ENCODE measurements at regions not wholly inside any gene's neighbourhood (a gene's known extent, or its start where the extent isn't known, plus 50 kb on each side); places are given as distances from the start of the nearest gene placed in this dataset.

DNA sequence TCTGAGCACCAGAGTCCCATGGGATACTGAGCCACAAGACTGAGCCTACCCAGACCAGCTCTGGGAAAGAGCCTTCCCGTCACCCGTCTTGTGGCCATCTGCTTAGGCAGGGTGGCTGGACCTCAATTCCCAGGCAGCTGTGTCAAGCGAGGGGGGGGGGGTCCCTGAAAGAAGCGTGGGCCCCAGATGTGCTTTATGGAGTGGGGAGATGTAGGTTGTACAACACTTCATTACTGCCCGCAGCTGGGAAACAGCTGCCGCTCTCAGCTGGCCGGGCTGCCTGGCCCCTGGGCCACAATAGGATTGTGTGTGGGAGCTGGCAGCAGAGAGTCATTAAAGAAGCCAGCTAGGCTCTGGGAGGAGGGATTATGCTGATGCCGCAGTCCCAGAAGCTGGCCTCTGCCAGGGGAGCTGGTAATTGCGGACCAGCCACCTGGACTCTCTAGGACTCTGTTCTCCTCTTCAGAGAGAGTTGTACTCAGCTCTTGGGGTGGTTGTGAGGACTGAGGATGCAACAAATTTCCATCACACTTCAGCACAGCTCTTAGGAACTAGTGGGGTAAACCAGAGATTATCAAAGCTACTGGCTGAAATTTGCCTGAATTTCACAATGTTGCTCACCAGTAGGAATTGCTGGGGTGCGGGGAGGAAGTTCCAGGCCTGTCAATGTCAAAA is 145.4 kb downstream of the GADD45G start:
- H3K4me1 ChIP-seq (ENCODE audit: control insufficient read depth, low read depth, low read length) = peaks cover 6% of the 10 kb centered on the region
- H3K4me3 ChIP-seq (ENCODE audit: low read length) = no peak overlapping the region
- H3K27ac ChIP-seq (ENCODE audit: low read length) = no peak overlapping the region
- H3K36me3 ChIP-seq (ENCODE audit: control insufficient read depth, low read depth, low read length) = no peaks in the 10 kb centered on the region
- no peak overlapping the region for H3K9ac ChIP-seq (ENCODE audit: low read length)
- no peaks in the 10 kb centered on the region for H3K27me3 ChIP-seq (ENCODE audit: control insufficient read depth, insufficient read depth, low read length)
- H3K9me3 ChIP-seq (ENCODE audit: control insufficient read depth, low read depth, low read length) = no peaks in the 10 kb centered on the region

DNA sequence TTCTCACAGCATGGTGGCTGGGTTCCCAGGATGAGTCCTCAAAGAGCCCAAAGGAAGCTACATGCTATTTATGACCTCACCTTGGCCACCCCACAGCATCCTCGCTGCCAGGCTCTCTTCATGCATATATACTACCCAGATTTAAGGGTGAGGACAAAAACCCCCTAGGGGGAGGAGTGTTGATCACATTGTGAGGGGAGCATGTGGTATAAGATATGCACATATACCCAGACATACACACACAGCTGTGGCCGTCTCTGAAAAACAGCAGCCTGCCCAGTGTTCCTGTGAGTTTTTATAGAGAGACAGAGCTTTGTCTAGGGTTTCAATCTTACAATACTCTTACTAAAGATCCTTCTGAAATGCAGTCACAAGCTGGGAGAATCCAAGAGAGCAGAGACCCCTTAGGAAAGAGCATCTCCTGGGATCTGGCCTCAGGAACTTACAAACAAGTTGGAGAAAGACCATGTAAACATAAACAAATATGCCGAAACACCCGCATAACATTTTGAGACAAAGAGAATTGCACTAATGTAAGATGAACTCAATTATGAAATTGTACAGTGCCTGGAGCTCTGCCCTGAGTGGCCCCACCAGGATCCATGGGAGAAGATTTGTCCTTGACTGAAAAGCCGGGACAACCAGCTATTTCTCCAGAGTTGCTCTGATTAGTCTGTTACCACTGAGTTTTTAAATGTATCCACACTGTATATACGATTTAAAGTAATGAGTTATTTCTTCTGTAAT is 146.4 kb downstream of the GADD45G start:
- H3K27ac ChIP-seq (ENCODE audit: low read length) = no peak overlapping the region
- H3K9me3 ChIP-seq (ENCODE audit: control insufficient read depth, low read depth, low read length) = no peaks in the 10 kb centered on the region
- no peaks in the 10 kb centered on the region for H3K27me3 ChIP-seq (ENCODE audit: control insufficient read depth, insufficient read depth, low read length)
- no peak overlapping the region for H3K9ac ChIP-seq (ENCODE audit: low read length)
- peaks cover 6% of the 10 kb centered on the region for H3K4me1 ChIP-seq (ENCODE audit: control insufficient read depth, low read depth, low read length)
- no peaks in the 10 kb centered on the region for H3K36me3 ChIP-seq (ENCODE audit: control insufficient read depth, low read depth, low read length)
- no peak overlapping the region for H3K4me3 ChIP-seq (ENCODE audit: low read length)

DNA sequence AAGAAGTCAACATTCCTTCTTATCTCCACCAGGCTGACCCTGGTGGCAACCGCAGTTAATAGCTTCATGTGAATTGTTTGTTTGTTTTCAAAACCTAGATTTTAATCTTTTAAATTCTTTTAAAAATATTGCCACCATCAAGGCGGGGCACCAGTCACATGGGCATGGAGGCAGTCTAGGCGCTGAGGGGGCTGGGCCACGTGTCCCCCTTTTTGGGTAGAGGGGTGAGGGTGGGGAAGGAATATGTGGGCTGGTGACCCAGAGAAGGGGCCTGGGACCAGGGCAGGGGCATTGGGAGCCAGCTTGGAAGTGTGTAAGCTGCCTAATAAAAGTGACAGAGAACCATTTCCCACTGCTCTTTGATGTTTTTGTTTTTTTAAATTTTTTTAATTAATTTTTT is 147.3 kb downstream of the GADD45G start:
- Histone ChIP-seq H3K27ac (ENCODE audit: low read length) (no peak overlapping the region), H3K9ac (ENCODE audit: low read length) (no peak overlapping the region), H3K27me3 (ENCODE audit: control insufficient read depth, insufficient read depth, low read length) (no peaks in the 10 kb centered on the region), H3K4me1 (ENCODE audit: control insufficient read depth, low read depth, low read length) (peaks cover 6% of the 10 kb centered on the region), H3K9me3 (ENCODE audit: control insufficient read depth, low read depth, low read length) (no peaks in the 10 kb centered on the region), H3K36me3 (ENCODE audit: control insufficient read depth, low read depth, low read length) (no peaks in the 10 kb centered on the region), H3K4me3 (ENCODE audit: low read length) (no peak overlapping the region)

DNA sequence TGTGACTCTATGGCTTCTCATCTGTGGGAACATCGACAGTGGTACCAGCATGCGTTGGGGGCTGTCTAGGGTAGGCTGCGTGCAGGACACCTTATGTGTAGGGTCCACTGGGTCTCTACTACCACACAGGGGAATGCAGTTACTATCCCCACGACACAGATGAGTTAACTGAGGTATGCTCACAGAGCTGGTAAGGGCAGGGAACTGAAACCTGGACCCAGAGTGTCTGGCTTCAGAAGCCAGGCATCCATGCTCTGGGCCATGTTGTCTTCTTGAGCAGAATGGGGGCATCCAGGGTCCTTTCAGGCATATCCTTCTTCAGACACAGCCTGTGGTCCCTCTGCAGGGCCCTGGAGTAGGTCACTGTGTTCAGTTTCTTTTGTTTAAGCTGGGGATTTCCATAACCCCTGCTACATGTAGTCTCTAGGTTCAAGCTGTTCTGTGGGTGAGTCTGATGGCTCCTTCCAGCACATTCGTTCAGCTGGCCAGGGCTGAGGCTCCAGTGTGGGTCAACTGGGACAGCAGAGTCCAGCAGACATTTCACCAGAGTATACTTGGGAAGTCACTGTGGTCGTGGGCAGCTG is 148.8 kb downstream of the GADD45G start:
- Histone ChIP-seq H3K27me3 (ENCODE audit: control insufficient read depth, insufficient read depth, low read length) (no peaks in the 10 kb centered on the region), H3K36me3 (ENCODE audit: control insufficient read depth, low read depth, low read length) (no peaks in the 10 kb centered on the region), H3K4me1 (ENCODE audit: control insufficient read depth, low read depth, low read length) (peaks cover 6% of the 10 kb centered on the region)

DNA sequence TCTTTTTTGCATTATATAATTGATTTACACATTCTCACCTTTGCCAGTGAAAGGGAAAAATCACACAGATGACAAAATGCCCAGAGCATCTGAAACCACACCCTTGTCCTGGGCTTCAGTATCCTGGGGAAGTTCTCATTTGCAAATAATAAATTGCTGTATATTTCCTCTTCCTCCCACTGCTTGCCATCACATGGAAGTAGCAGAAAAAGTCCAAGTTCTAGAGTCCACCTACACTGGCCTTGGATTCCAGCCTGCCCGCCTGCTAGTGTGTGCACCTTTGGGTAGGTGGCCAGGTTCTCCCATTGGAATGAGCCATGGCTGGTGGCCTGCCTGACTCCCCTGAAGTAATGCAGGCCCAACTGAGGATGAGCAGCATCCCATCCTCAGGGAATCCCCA is 149.4 kb downstream of the GADD45G start:
- no peak overlapping the region for H3K27ac ChIP-seq (ENCODE audit: low read length)
- no peaks in the 10 kb centered on the region for H3K36me3 ChIP-seq (ENCODE audit: control insufficient read depth, low read depth, low read length)
- H3K27me3 ChIP-seq (ENCODE audit: control insufficient read depth, insufficient read depth, low read length) = no peaks in the 10 kb centered on the region
- H3K9ac ChIP-seq (ENCODE audit: low read length) = no peak overlapping the region
- peaks cover 6% of the 10 kb centered on the region for H3K4me1 ChIP-seq (ENCODE audit: control insufficient read depth, low read depth, low read length)
- no peaks in the 10 kb centered on the region for H3K9me3 ChIP-seq (ENCODE audit: control insufficient read depth, low read depth, low read length)
- H3K4me3 ChIP-seq (ENCODE audit: low read length) = no peak overlapping the region

More for the DNA sequence above, 148.8 kb downstream of the GADD45G start:
- no peak overlapping the region for H3K9ac ChIP-seq (ENCODE audit: low read length)
- H3K9me3 ChIP-seq (ENCODE audit: control insufficient read depth, low read depth, low read length) = no peaks in the 10 kb centered on the region
- no peak overlapping the region for H3K4me3 ChIP-seq (ENCODE audit: low read length)
- no peak overlapping the region for H3K27ac ChIP-seq (ENCODE audit: low read length)

DNA sequence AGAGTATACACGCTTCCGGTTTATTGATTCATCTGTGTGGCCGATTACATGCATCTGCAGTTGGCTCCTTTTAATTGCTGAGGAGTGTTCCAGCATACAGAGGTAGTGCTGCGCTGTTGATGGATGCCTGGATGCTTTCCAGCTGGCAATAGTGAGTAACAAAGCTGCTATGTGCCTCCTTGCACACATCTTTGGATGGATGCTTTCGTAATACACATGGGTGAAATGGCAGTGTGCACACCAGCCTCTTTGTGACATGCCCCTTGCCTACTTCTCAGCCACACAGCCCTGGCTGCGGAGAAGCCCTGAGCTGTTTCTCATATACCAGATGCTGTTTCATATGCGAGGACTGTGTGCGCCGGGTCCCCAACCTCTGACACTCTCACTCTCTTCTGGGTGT is 151.0 kb downstream of the GADD45G start:
- Histone ChIP-seq H3K4me3 (ENCODE audit: low read length) (no peak overlapping the region), H3K9me3 (ENCODE audit: control insufficient read depth, low read depth, low read length) (no peaks in the 10 kb centered on the region), H3K4me1 (ENCODE audit: control insufficient read depth, low read depth, low read length) (peaks cover 6% of the 10 kb centered on the region), H3K36me3 (ENCODE audit: control insufficient read depth, low read depth, low read length) (no peaks in the 10 kb centered on the region), H3K9ac (ENCODE audit: low read length) (no peak overlapping the region), H3K27ac (ENCODE audit: low read length) (no peak overlapping the region), H3K27me3 (ENCODE audit: control insufficient read depth, insufficient read depth, low read length) (no peaks in the 10 kb centered on the region)

DNA sequence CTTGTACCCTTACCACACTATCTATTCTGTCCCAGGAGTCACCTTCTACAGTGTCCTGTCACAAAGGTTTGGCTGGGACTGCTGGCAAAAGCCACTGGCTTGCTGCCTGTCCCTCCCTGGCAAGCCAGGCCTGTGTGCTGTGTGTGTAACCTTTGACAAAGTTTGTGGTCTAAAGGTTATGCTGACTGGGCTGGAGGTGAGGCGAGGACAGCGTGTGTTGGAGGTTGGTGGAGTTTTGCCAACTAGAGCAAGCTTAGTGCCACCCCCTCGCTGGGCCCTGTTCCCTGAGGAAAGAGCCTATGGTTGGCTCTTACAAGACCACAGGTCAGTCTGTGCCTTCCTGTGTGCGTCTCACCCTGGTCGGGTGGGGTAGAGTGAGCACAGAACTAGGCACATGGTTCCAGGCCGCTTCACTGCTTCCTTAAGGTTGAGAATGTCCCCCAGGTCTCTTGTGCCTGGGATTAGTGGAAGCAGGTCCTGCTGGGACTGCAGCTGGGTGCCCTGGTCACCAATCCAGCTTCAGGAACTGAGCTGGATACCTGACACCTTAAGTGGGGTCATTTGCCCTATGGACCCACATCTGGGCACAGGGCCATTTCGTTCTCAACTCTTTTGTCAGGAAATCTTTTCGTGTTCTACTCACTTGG is 152.2 kb downstream of the GADD45G start:
- H3K36me3 ChIP-seq (ENCODE audit: control insufficient read depth, low read depth, low read length) = no peaks in the 10 kb centered on the region
- no peak overlapping the region for H3K9ac ChIP-seq (ENCODE audit: low read length)
- H3K27me3 ChIP-seq (ENCODE audit: control insufficient read depth, insufficient read depth, low read length) = no peaks in the 10 kb centered on the region
- H3K4me3 ChIP-seq (ENCODE audit: low read length) = no peak overlapping the region
- peaks cover 6% of the 10 kb centered on the region for H3K4me1 ChIP-seq (ENCODE audit: control insufficient read depth, low read depth, low read length)
- no peak overlapping the region for H3K27ac ChIP-seq (ENCODE audit: low read length)
- H3K9me3 ChIP-seq (ENCODE audit: control insufficient read depth, low read depth, low read length) = no peaks in the 10 kb centered on the region

DNA sequence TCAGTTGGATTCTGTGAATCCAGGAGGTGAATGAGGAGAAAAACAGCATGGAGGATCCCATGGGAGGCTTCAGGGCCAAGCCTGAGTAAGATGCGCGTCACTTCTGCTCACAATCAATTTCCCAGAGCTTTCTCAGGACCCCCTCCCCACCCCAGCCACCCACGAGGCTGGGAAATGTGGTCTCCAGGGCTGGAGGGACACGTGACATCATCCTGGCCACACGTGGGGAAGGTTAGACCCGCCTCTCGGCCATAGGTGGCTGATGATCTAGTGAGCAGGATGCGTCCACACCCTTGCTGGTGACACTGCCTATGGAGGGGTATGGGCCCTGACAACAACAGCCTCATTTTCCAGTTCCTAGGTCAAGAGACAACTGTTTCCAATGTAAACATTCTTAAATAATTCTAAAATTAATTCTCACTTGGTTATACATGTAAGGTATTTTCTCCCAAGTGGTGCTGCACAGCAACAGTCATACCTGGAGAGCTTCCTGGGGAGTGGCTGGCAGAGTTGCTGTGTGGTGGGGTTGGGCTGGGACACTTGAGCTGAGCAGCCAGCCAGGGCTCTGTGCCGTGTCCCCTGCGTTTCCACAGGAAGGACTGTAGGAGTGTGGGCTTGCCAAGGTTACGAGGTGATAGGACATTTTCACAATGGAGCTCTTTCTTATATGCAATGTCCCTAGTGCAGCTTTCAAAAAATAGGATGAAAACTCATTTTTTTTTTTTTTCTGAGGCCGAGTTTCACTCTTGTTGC is 153.1 kb downstream of the GADD45G start:
- H3K27ac ChIP-seq (ENCODE audit: low read length) = no peak overlapping the region
- peaks cover 6% of the 10 kb centered on the region for H3K4me1 ChIP-seq (ENCODE audit: control insufficient read depth, low read depth, low read length)
- no peaks in the 10 kb centered on the region for H3K9me3 ChIP-seq (ENCODE audit: control insufficient read depth, low read depth, low read length)
- H3K27me3 ChIP-seq (ENCODE audit: control insufficient read depth, insufficient read depth, low read length) = no peaks in the 10 kb centered on the region
- H3K9ac ChIP-seq (ENCODE audit: low read length) = no peak overlapping the region
- no peak overlapping the region for H3K4me3 ChIP-seq (ENCODE audit: low read length)
- H3K36me3 ChIP-seq (ENCODE audit: control insufficient read depth, low read depth, low read length) = no peaks in the 10 kb centered on the region

DNA sequence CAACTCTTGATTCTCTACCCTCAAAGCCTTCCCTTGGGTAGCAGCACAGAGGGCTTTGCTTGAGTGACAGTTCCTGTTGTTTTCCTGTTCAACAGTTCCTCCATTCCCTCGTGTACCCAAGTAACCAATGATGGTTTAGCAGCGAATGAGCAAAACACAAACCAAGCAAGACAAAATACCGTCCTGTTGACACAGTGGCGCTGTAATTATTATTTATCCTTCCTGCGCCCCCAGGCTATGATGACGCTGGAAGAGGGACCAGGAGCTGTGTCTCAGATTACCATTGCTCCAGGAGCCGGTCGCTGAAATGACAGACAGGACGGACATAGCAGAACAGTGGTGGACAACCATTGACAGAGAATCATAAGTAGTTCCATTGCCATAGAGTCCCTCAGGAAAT is 154.8 kb downstream of the GADD45G start:
- Histone ChIP-seq H3K4me3 (ENCODE audit: low read length) (no peak overlapping the region), H3K4me1 (ENCODE audit: control insufficient read depth, low read depth, low read length) (no peaks in the 10 kb centered on the region), H3K9me3 (ENCODE audit: control insufficient read depth, low read depth, low read length) (no peaks in the 10 kb centered on the region), H3K9ac (ENCODE audit: low read length) (no peak overlapping the region), H3K36me3 (ENCODE audit: control insufficient read depth, low read depth, low read length) (no peaks in the 10 kb centered on the region), H3K27ac (ENCODE audit: low read length) (no peak overlapping the region), H3K27me3 (ENCODE audit: control insufficient read depth, insufficient read depth, low read length) (no peaks in the 10 kb centered on the region)

DNA sequence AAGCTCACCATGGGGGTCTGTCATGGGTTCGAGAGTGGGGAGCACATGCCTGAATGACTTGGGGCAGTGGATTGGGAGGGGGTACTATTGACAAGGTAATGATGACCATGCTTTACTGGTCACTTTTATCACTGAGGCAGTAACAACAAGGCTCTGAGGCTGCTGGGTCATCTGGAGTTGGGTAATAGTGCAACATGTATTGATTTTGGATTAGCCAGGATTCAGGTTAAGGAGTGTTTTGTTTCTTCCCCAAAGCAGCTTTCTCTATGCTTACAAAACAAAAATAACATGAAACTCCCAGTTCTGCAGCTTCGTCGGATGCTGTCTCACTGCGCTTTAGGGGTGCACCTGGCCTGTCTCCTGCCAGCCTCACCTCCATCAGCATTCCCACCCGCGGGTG is 155.3 kb downstream of the GADD45G start:
- Histone ChIP-seq H3K36me3 (ENCODE audit: control insufficient read depth, low read depth, low read length) (no peaks in the 10 kb centered on the region), H3K4me3 (ENCODE audit: low read length) (no peak overlapping the region), H3K27me3 (ENCODE audit: control insufficient read depth, insufficient read depth, low read length) (no peaks in the 10 kb centered on the region), H3K9ac (ENCODE audit: low read length) (no peak overlapping the region), H3K27ac (ENCODE audit: low read length) (no peak overlapping the region), H3K9me3 (ENCODE audit: control insufficient read depth, low read depth, low read length) (no peaks in the 10 kb centered on the region), H3K4me1 (ENCODE audit: control insufficient read depth, low read depth, low read length) (no peaks in the 10 kb centered on the region)

DNA sequence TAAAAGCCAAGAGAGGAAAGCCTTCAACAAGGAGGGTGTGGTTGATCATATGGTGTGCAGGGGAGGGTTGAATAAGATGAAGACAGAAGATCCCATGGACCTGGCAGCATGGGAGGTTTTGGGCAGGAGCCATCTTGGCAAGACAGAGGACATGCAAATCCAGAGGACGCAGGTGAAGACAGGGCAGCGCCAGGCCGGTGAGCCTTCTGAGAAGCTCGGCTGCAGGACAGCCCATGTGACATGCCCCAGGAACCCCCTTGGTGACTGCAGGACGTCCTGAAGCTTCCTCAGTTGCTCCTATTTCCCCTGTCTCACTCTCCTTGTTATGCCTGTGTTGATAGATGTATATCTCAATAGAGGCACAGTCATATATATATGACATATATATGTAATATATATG is 159.4 kb downstream of the GADD45G start:
- H3K4me3 ChIP-seq (ENCODE audit: low read length) = no peak overlapping the region
- no peak overlapping the region for H3K9ac ChIP-seq (ENCODE audit: low read length)
- no peaks in the 10 kb centered on the region for H3K9me3 ChIP-seq (ENCODE audit: control insufficient read depth, low read depth, low read length)
- no peaks in the 10 kb centered on the region for H3K27me3 ChIP-seq (ENCODE audit: control insufficient read depth, insufficient read depth, low read length)
- H3K4me1 ChIP-seq (ENCODE audit: control insufficient read depth, low read depth, low read length) = no peaks in the 10 kb centered on the region
- H3K27ac ChIP-seq (ENCODE audit: low read length) = no peak overlapping the region
- H3K36me3 ChIP-seq (ENCODE audit: control insufficient read depth, low read depth, low read length) = no peaks in the 10 kb centered on the region
